Breast epithelium (tissue), 4 donors: ENCODE measurements at regions not wholly inside any gene's neighbourhood (a gene's known extent, or its start where the extent isn't known, plus 50 kb on each side); places are given as distances from the start of the nearest gene placed in this dataset.

ENCODE experiments used
- DNase-seq, 2 donors: peaks; one replicate each; pipeline ENCODE4 v3.0.0-alpha.2; 2019; ENCODE audit warnings: low spot score in 2 of 2
- H3K27ac ChIP-seq, 2 donors: fragments of 200-600 bp; sonication (generic) in 1 of 2; one replicate each; pipeline ENCODE4 v1.5.1; 2016 to 2019; ENCODE audit warnings: mild to moderate bottlenecking in 1 of 2
- H3K27me3 ChIP-seq, 2 donors: fragments of 200-600 bp; sonication (generic) in 1 of 2; one replicate each; pipeline versions ENCODE4 v1.5.1 to v1.6.0; 2017 to 2019; ENCODE audit warnings: control low read depth in 1 of 2, mild to moderate bottlenecking in 1 of 2
- H3K36me3 ChIP-seq: fragments of 200-600 bp; one replicate; pipeline ENCODE4 v1.5.1; 2019
- H3K4me1 ChIP-seq, 2 donors: fragments of 200-600 bp; sonication (generic); one replicate each; pipeline ENCODE4 v1.5.1; 2016 to 2019; ENCODE audit warnings: control low read depth in 1 of 2
- H3K4me3 ChIP-seq, 3 donors: fragments of 200-600 bp; sonication (generic); 1 replicate in 2 of 3; 2 replicates in 1 of 3; pipeline ENCODE4 v1.5.1; 2016 to 2019; ENCODE audit warnings: mild to moderate bottlenecking in 3 of 3, moderate library complexity in 2 of 3
- H3K9me3 ChIP-seq, 2 donors: fragments of 200-600 bp; sonication (generic) in 1 of 2; one replicate each; pipeline ENCODE4 v1.5.1; 2016 to 2019; ENCODE audit warnings: control low read depth in 1 of 2
- CTCF ChIP-seq, 3 donors: fragments of 450-650 bp; IDR thresholded peaks; one replicate each; pipeline ENCODE4 v1.5.1; 2016 to 2017; ENCODE audit warnings: antibody characterized with exemption in 3 of 3, mild to moderate bottlenecking in 3 of 3, moderate library complexity in 3 of 3
- POLR2A ChIP-seq: fragments of 450-650 bp; IDR thresholded peaks from one replicate; pipeline ENCODE4 v1.6.1; 2016; ENCODE audit warnings: antibody characterized with exemption, mild to moderate bottlenecking, moderate library complexity
- POLR2AphosphoS5 ChIP-seq, 3 donors: sonication (generic); formaldehyde crosslinking; IDR thresholded peaks; one replicate each; pipeline ENCODE4 v1.6.1; 2017; ENCODE audit warnings: antibody characterized with exemption in 3 of 3
- intact Hi-C: fragments of 100-400 bp; cut with DNase I; formaldehyde crosslinking; loops from one replicate; pipeline ENCODE4 v1.15.1; 2023; ENCODE audit warnings: low total_unique reads

GRCh38 chr6:19041906-19042305 is 654.8 kb downstream of the RNF144B start:
- Histone ChIP-seq H3K4me1 (no peaks in the 10 kb centered on the region), H3K27ac (no peak overlapping the region), H3K4me3 (no peak overlapping the region), H3K27me3 (no peaks in the 10 kb centered on the region), H3K36me3 (no peaks in the 10 kb centered on the region), H3K9me3 (no peaks in the 10 kb centered on the region)
- TF ChIP-seq POLR2AphosphoS5 (IDR thresholded peaks at IDR 0.05) (no peak), CTCF (IDR thresholded peaks at IDR 0.05) (no peak), POLR2A (no peak)
- intact Hi-C loops, result no loop called here
- DNase-seq, result no peak

GRCh38 chr6:19042420-19042819 is 655.3 kb downstream of the RNF144B start:
- intact Hi-C loops, result no loop called here
- Histone ChIP-seq H3K36me3 (no peaks in the 10 kb centered on the region), H3K4me1 (no peaks in the 10 kb centered on the region), H3K27me3 (no peaks in the 10 kb centered on the region), H3K4me3 (no peak overlapping the region), H3K9me3 (no peaks in the 10 kb centered on the region), H3K27ac (no peak overlapping the region)
- TF ChIP-seq CTCF (IDR thresholded peaks at IDR 0.05) (no peak), POLR2A (no peak), POLR2AphosphoS5 (IDR thresholded peaks at IDR 0.05) (no peak)
- DNase-seq, result no peak

- TF ChIP-seq POLR2A, result no peak
- TF ChIP-seq CTCF (IDR thresholded peaks at IDR 0.05), result no peak
- no peak for TF ChIP-seq POLR2AphosphoS5 (IDR thresholded peaks at IDR 0.05)
- no peak overlapping the region for H3K27ac ChIP-seq
- H3K4me1 ChIP-seq, result no peaks in the 10 kb centered on the region
- no peak overlapping the region for H3K4me3 ChIP-seq
- H3K27me3 ChIP-seq, result no peaks in the 10 kb centered on the region
- H3K36me3 ChIP-seq, result no peaks in the 10 kb centered on the region
- no peak for DNase-seq
- H3K9me3 ChIP-seq, result peaks cover 5 to 14% of the 10 kb centered on the region in 2 donors
- intact Hi-C loops, result no loop called here
Measured at GRCh38 chr6:19050765-19051164, 663.6 kb downstream of the RNF144B start.

GRCh38 chr6:19052219-19052618 is 665.1 kb downstream of the RNF144B start:
- Histone ChIP-seq H3K4me3 (no peak overlapping the region), H3K4me1 (no peaks in the 10 kb centered on the region), H3K27me3 (no peaks in the 10 kb centered on the region), H3K36me3 (no peaks in the 10 kb centered on the region), H3K27ac (no peak overlapping the region), H3K9me3 (peaks cover 5 to 14% of the 10 kb centered on the region in 2 donors)
- no peak for DNase-seq
- TF ChIP-seq CTCF (IDR thresholded peaks at IDR 0.05), result no peak
- TF ChIP-seq POLR2A, result no peak
- no peak for TF ChIP-seq POLR2AphosphoS5 (IDR thresholded peaks at IDR 0.05)
- intact Hi-C loops, result no loop called here

GRCh38 chr6:19059102-19059501 is 672.0 kb downstream of the RNF144B start:
- H3K36me3 ChIP-seq, result no peaks in the 10 kb centered on the region
- H3K27ac ChIP-seq, result no peak overlapping the region
- intact Hi-C loops, result no loop called here
- peaks cover 0 to 3% of the 10 kb centered on the region in 2 donors for H3K9me3 ChIP-seq
- TF ChIP-seq CTCF (IDR thresholded peaks at IDR 0.05), result no peak
- no peak for TF ChIP-seq POLR2AphosphoS5 (IDR thresholded peaks at IDR 0.05)
- no peak for TF ChIP-seq POLR2A
- no peak for DNase-seq
- no peaks in the 10 kb centered on the region for H3K27me3 ChIP-seq
- no peak overlapping the region for H3K4me3 ChIP-seq
- no peaks in the 10 kb centered on the region for H3K4me1 ChIP-seq
